ENCODE measurements at regions not wholly inside any gene's neighbourhood (a gene's known extent, or its start where the extent isn't known, plus 50 kb on each side); places are given as distances from the start of the nearest gene placed in this dataset.
"Not testable (repeated sequence)": the region's sequence is repeated elsewhere in the genome, so short reads cannot be mapped to it uniquely, and the experiment has no call there.

- TF ChIP-seq CTCF, POLR2A (IDR thresholded peaks at IDR 0.05): not testable (repeated sequence)
These were observed 76.3 kb upstream of the TMEM252 start for GRCh38 chr9:68617011-68617410.

All from body of pancreas (tissue), 4 donors.